ENCODE measurements at regions not wholly inside any gene's neighbourhood (a gene's known extent, or its start where the extent isn't known, plus 50 kb on each side); places are given as distances from the start of the nearest gene placed in this dataset.

DNA sequence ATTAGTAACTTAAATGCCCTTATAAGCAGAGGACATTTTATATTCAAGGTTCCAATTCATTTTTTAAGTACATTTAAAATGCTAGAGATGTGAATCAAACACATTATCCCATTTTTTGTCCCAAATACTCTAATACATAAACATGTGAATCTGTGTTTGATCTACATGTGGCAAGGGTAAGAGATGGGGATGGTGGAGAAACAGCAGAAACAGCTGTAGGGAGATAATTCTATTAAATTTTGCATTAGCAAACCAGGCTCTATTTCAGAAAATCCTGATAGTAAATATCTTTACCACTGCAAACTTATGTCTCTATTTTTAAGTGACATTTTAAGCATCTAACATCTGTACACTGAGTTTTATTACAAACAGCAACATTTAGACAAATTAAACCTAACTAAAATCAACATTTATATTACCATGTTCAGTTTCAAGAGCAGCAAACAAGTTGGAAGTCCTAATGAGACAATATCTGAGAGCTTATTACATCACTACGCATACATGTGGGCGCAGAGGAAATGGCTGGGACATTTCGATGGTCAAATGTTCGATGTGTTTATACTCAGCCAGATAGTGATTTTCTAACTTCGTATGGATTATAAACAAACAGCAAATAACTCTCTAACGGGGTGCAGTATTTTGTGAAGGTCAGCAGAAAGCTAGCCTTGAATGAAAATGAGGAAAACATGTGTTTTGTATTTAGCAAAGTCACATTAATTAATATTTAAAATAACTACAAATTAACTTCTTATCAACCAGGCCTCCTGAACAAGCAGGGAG is 165.1 kb downstream of the GJA1 start:
- TF ChIP-seq, protein P1, sequence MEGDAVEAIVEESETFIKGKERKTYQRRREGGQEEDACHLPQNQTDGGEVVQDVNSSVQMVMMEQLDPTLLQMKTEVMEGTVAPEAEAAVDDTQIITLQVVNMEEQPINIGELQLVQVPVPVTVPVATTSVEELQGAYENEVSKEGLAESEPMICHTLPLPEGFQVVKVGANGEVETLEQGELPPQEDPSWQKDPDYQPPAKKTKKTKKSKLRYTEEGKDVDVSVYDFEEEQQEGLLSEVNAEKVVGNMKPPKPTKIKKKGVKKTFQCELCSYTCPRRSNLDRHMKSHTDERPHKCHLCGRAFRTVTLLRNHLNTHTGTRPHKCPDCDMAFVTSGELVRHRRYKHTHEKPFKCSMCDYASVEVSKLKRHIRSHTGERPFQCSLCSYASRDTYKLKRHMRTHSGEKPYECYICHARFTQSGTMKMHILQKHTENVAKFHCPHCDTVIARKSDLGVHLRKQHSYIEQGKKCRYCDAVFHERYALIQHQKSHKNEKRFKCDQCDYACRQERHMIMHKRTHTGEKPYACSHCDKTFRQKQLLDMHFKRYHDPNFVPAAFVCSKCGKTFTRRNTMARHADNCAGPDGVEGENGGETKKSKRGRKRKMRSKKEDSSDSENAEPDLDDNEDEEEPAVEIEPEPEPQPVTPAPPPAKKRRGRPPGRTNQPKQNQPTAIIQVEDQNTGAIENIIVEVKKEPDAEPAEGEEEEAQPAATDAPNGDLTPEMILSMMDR (IDR thresholded peaks at IDR 0.05) = no peak
- H3K9me3 Mint-ChIP-seq = no peaks in the 10 kb centered on the region
- H3K36me3 Mint-ChIP-seq (ENCODE audit: low read depth) = no peaks in the 10 kb centered on the region
- DNase-seq = no peak
- no peaks in the 10 kb centered on the region for H3K27me3 Mint-ChIP-seq (ENCODE audit: low read depth, poor library complexity)
- no peak overlapping the region for H3K27ac Mint-ChIP-seq
- no peak overlapping the region for H3K4me3 Mint-ChIP-seq
- H3K4me1 Mint-ChIP-seq = no peaks in the 10 kb centered on the region

DNA sequence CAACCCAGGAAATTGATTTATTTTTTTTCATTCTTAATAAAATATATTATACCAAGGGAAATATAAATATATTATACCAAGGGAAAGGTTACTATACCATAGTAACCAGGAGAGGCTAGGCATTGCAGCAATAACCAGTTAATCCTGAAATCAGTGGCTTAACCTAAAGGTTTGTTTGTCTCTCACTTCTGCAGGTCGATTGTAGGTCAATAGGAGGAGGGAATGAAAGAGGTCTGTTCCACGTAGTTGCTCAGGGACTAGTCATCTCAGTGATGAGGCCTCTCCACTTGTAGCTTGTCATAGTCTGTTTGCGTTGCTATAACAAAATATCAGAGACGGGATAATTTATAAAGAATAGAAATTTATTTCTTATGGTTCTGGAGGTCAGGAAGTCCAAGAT is 168.0 kb downstream of the GJA1 start:
- H3K27ac Mint-ChIP-seq = no peak overlapping the region
- DNase-seq = no peak
- TF ChIP-seq, protein P1 (IDR thresholded peaks at IDR 0.05) = no peak

DNA sequence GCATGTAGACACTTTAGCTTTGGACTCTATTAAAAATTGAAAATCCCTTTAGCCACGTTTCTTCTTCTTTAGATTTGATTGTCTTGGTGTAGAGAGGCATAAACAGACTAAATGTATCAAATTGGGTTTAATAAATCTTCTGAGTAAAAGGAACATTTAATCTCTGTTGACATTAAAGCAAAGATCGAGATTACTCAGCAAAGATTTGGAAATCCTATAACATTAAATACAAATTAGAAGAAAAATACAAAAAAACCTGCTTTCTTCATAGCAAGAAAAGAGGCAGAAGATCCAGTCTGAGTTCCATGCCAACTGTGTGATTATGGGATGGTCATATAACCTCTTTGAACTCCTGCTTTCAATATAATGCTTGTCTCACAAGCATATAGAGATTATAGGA is 172.3 kb downstream of the GJA1 start:
- Mint-ChIP-seq H3K27ac (no peak overlapping the region), H3K4me3 (no peak overlapping the region), H3K9me3 (no peaks in the 10 kb centered on the region), H3K4me1 (peaks cover 6% of the 10 kb centered on the region), H3K27me3 (ENCODE audit: low read depth, poor library complexity) (no peaks in the 10 kb centered on the region), H3K36me3 (ENCODE audit: low read depth) (no peaks in the 10 kb centered on the region)
- no peak for DNase-seq
- TF ChIP-seq, protein P1 (IDR thresholded peaks at IDR 0.05) = no peak

More for the DNA sequence above, 168.0 kb downstream of the GJA1 start:
- Mint-ChIP-seq H3K36me3 (ENCODE audit: low read depth) (no peaks in the 10 kb centered on the region), H3K27me3 (ENCODE audit: low read depth, poor library complexity) (no peaks in the 10 kb centered on the region), H3K4me3 (no peak overlapping the region), H3K9me3 (no peaks in the 10 kb centered on the region), H3K4me1 (no peaks in the 10 kb centered on the region)

DNA sequence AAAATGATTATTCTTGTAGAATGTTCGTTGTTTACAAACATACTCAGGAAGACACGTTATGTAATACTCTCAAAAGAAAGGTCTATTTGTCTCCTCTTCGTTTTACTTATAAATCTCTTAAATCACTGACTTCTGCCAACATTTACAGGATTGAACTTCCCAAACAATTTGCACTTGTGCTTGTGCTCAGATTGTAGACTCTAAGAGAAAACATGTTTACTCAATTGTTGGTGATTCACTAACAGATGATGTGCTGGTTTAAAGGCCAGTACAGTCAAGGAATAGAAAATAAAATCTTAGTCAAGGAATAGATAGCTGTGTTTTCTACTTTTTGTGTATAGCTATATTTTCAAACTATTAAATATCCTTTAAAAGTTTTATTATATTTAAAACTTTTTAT is 172.8 kb downstream of the GJA1 start:
- H3K27ac Mint-ChIP-seq = no peak overlapping the region

DNA sequence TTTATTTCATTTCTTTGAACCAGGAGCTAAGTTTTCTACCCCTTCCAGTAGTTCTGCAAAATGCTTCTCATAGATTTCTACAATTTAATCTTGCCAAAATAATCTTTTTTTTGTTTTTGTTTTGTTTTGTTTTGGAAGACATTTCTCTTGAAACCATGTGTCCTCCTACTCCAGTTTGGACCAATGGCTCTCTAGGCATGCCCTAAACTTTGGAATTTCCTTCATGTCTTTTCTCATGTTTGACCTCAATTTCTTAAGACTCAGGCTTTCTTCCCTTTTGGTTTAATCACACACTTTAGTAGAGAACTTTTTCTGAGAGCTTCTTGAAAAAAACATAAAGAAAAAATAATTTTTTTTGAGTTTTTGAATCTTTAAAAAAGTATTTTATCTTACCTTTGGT is 173.8 kb downstream of the GJA1 start:
- DNase-seq = no peak
- H3K36me3 Mint-ChIP-seq (ENCODE audit: low read depth) = no peaks in the 10 kb centered on the region
- H3K27me3 Mint-ChIP-seq (ENCODE audit: low read depth, poor library complexity) = peaks cover 2% of the 10 kb centered on the region
- TF ChIP-seq, protein P1 (IDR thresholded peaks at IDR 0.05) = no peak
- H3K4me1 Mint-ChIP-seq = peaks cover 6% of the 10 kb centered on the region
- no peaks in the 10 kb centered on the region for H3K9me3 Mint-ChIP-seq
- no peak overlapping the region for H3K4me3 Mint-ChIP-seq
- H3K27ac Mint-ChIP-seq = no peak overlapping the region

More for the DNA sequence above, 172.8 kb downstream of the GJA1 start:
- Mint-ChIP-seq H3K27me3 (ENCODE audit: low read depth, poor library complexity) (no peaks in the 10 kb centered on the region), H3K36me3 (ENCODE audit: low read depth) (no peaks in the 10 kb centered on the region), H3K4me3 (no peak overlapping the region), H3K9me3 (no peaks in the 10 kb centered on the region), H3K4me1 (peaks cover 6% of the 10 kb centered on the region)
- no peak for DNase-seq
- TF ChIP-seq, protein P1 (IDR thresholded peaks at IDR 0.05) = no peak

DNA sequence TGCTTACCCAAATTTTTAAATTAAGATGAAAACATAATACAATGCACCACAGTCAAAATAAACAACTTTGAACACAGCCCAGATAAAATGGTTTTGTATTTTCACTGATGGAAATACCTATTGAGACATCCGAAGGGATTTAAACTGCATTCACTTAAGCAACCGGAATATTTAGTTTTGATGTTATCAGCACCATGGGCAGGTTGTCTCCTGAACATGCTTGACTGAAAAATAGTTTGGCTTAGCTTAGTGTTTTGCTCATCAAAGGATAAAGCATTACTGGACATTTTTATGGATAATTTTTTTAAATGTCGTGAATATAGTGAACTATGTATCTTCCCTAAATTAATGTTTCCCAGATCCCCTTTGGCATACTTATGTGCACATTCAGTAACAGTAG is 177.5 kb downstream of the GJA1 start:
- Mint-ChIP-seq H3K27ac (no peak overlapping the region), H3K9me3 (no peaks in the 10 kb centered on the region), H3K4me3 (no peak overlapping the region), H3K4me1 (peaks cover 6% of the 10 kb centered on the region), H3K27me3 (ENCODE audit: low read depth, poor library complexity) (peaks cover 4% of the 10 kb centered on the region), H3K36me3 (ENCODE audit: low read depth) (no peaks in the 10 kb centered on the region)
- TF ChIP-seq, protein P1 (IDR thresholded peaks at IDR 0.05) = no peak
- no peak for DNase-seq

Measured in nephron progenitor cell (in vitro differentiated cells).